Fibroblast of lung (primary cell): ENCODE measurements at regions not wholly inside any gene's neighbourhood (a gene's known extent, or its start where the extent isn't known, plus 50 kb on each side); places are given as distances from the start of the nearest gene placed in this dataset.

Experiments used
- DNase-seq, 2 donors: peaks; one replicate each; pipeline versions ENCODE4 v3.0.0 to v3.0.0-alpha.2; 2010; ENCODE audit warnings: low read depth in 2 of 2
- H2AFZ ChIP-seq: 2 replicates; pipeline ENCODE4 v1.5.1; 2012; ENCODE audit warnings: low read length, control low read depth, inconsistent platforms
- H3K27ac ChIP-seq: 2 replicates; pipeline ENCODE4 v1.5.1; 2011; ENCODE audit warnings: low read length, control low read depth; ENCODE audit not compliant: insufficient read depth
- H3K27me3 ChIP-seq: 2 replicates; pipeline ENCODE4 v1.5.1; 2011; ENCODE audit warnings: mild to moderate bottlenecking, low read length; ENCODE audit not compliant: control insufficient read depth, insufficient read depth
- H3K36me3 ChIP-seq: 2 replicates; pipeline ENCODE4 v1.5.1; 2011; ENCODE audit warnings: low read length; ENCODE audit not compliant: control insufficient read depth, insufficient read depth
- H3K4me1 ChIP-seq: 2 replicates; pipeline ENCODE4 v1.5.1; 2011; ENCODE audit warnings: low read length; ENCODE audit not compliant: control insufficient read depth, insufficient read depth; ENCODE audit errors: extremely low read depth
- H3K4me2 ChIP-seq: 2 replicates; pipeline ENCODE4 v1.5.1; 2011; ENCODE audit warnings: low read length, control low read depth; ENCODE audit not compliant: insufficient read depth; ENCODE audit errors: extremely low read depth
- H3K4me3 ChIP-seq, 4 experiments: fragments of 200-600 bp in 1 of 4; sonication (generic) in 1 of 4; replicated peaks in 1 of 4; 2 replicates each; pipeline ENCODE4 v1.5.1; 2011 to 2016; ENCODE audit warnings: low read length in 4 of 4, low read depth in 3 of 4, mild to moderate bottlenecking in 3 of 4, control low read depth in 2 of 4, inconsistent platforms in 1 of 4, mixed read lengths in 1 of 4; ENCODE audit not compliant: insufficient read depth in 1 of 4; ENCODE audit errors: control extremely low read depth in 1 of 4
- H3K79me2 ChIP-seq: 2 replicates; pipeline ENCODE4 v1.5.1; 2012; ENCODE audit warnings: mild to moderate bottlenecking, low read length, inconsistent platforms; ENCODE audit not compliant: control insufficient read depth, insufficient read depth
- H3K9ac ChIP-seq: 2 replicates; pipeline ENCODE4 v1.5.1; 2011; ENCODE audit warnings: mild to moderate bottlenecking, low read length, control low read depth; ENCODE audit not compliant: insufficient read depth
- H3K9me3 ChIP-seq: 2 replicates; pipeline ENCODE4 v1.5.1; 2012; ENCODE audit warnings: low read depth, low read length; ENCODE audit not compliant: control insufficient read depth, insufficient read depth
- H4K20me1 ChIP-seq: 2 replicates; pipeline ENCODE4 v1.5.1; 2011; ENCODE audit warnings: low read length; ENCODE audit not compliant: control insufficient read depth, insufficient read depth; ENCODE audit errors: extremely low read depth
- CTCF ChIP-seq, 2 donors: IDR thresholded peaks in 1 of 2; conservative IDR thresholded peaks in 1 of 2; 1 replicate in 1 of 2; 2 replicates in 1 of 2; pipeline ENCODE4 v1.5.1; 2011 to 2012; ENCODE audit warnings: low read length in 2 of 2, control low read depth in 1 of 2, inconsistent platforms in 1 of 2, low read depth in 1 of 2, mild to moderate bottlenecking in 1 of 2
- EZH2 ChIP-seq: IDR thresholded peaks from 2 replicates; pipeline ENCODE4 v1.5.1; 2012; ENCODE audit warnings: low read length, control low read depth, mild to moderate bottlenecking; ENCODE audit errors: missing control alignments

- no peak for DNase-seq
- TF ChIP-seq CTCF (conservative IDR thresholded peaks at IDR 0.05 in 1 of 2, IDR thresholded peaks at IDR 0.05 in 1 of 2; ENCODE audit: low read depth in 1 of 2, low read length in 2 of 2): no peak
- no peak for TF ChIP-seq EZH2
- Histone ChIP-seq H3K4me2 (no peak overlapping the region), H3K9me3 (no peaks in the 10 kb centered on the region), H3K4me3 (no peak overlapping the region), H3K79me2 (no peaks in the 10 kb centered on the region), H2AFZ (no peak overlapping the region), H3K4me1 (peaks cover 2% of the 10 kb centered on the region), H3K9ac (no peak overlapping the region), H4K20me1 (no peaks in the 10 kb centered on the region), H3K27ac (no peak overlapping the region), H3K27me3 (no peaks in the 10 kb centered on the region), H3K36me3 (no peaks in the 10 kb centered on the region)
These were observed 98.9 kb upstream of the BMP2 start for GRCh38 chr20:6668546-6668945.

GRCh38 chr20:6665621-6666355 is 101.7 kb upstream of the BMP2 start:
- TF ChIP-seq CTCF (conservative IDR thresholded peaks at IDR 0.05 in 1 of 2, IDR thresholded peaks at IDR 0.05 in 1 of 2; ENCODE audit: low read depth in 1 of 2, low read length in 2 of 2) (no peak), EZH2 (no peak)

GRCh38 chr20:6665161-6665560 is 102.3 kb upstream of the BMP2 start:
- Histone ChIP-seq H3K27ac (no peak overlapping the region), H3K79me2 (no peaks in the 10 kb centered on the region), H3K9me3 (no peaks in the 10 kb centered on the region), H3K27me3 (no peaks in the 10 kb centered on the region), H3K4me3 (no peak overlapping the region), H3K4me2 (no peak overlapping the region), H4K20me1 (no peaks in the 10 kb centered on the region), H3K9ac (no peak overlapping the region), H2AFZ (peak overlapping the region; percentile 9), H3K4me1 (peaks cover 2% of the 10 kb centered on the region), H3K36me3 (no peaks in the 10 kb centered on the region)
- DNase-seq: no peak
- TF ChIP-seq EZH2: no peak
- no peak for TF ChIP-seq CTCF (conservative IDR thresholded peaks at IDR 0.05 in 1 of 2, IDR thresholded peaks at IDR 0.05 in 1 of 2; ENCODE audit: low read depth in 1 of 2, low read length in 2 of 2)

More at GRCh38 chr20:6665621-6666355, 101.7 kb upstream of the BMP2 start:
- Histone ChIP-seq H3K4me3 (no peak overlapping the region), H3K4me1 (peaks cover 2% of the 10 kb centered on the region), H3K27ac (no peak overlapping the region), H3K4me2 (no peak overlapping the region), H4K20me1 (no peaks in the 10 kb centered on the region), H3K79me2 (no peaks in the 10 kb centered on the region), H2AFZ (peak overlapping the region; percentile 9), H3K9me3 (no peaks in the 10 kb centered on the region), H3K9ac (no peak overlapping the region), H3K36me3 (no peaks in the 10 kb centered on the region), H3K27me3 (no peaks in the 10 kb centered on the region)
- DNase-seq: peak; percentile 15 to 36
